KMS-11 (cell line): ENCODE measurements at regions not wholly inside any gene's neighbourhood (a gene's known extent, or its start where the extent isn't known, plus 50 kb on each side); places are given as distances from the start of the nearest gene placed in this dataset.

Source experiments
- H2AFZ ChIP-seq: fragments of 200-600 bp; sonication (generic); 2 replicates; pipeline ENCODE4 v1.6.1; 2016; ENCODE audit warnings: antibody characterized with exemption, mixed run types, low read depth
- H3K27ac ChIP-seq: fragments of 200-600 bp; sonication (generic); 2 replicates; pipeline ENCODE4 v1.6.1; 2016; ENCODE audit warnings: mild to moderate bottlenecking, mixed run types
- H3K27me3 ChIP-seq: fragments of 200-600 bp; sonication (generic); 2 replicates; pipeline ENCODE4 v1.6.1; 2017; ENCODE audit warnings: mild to moderate bottlenecking, low read depth, mixed run types, moderate library complexity; ENCODE audit not compliant: insufficient read depth
- H3K36me3 ChIP-seq: fragments of 200-600 bp; sonication (generic); 2 replicates; pipeline ENCODE4 v1.6.1; 2017; ENCODE audit warnings: mild to moderate bottlenecking, mixed run types; ENCODE audit not compliant: insufficient read depth
- H3K4me1 ChIP-seq: fragments of 200-600 bp; sonication (generic); 2 replicates; pipeline ENCODE4 v1.6.1; 2016; ENCODE audit warnings: mild to moderate bottlenecking, low read depth, mixed run types; ENCODE audit not compliant: poor library complexity, severe bottlenecking
- H3K4me2 ChIP-seq: fragments of 200-600 bp; sonication (generic); 2 replicates; pipeline ENCODE4 v1.7.0; 2016; ENCODE audit warnings: mild to moderate bottlenecking, mixed run types
- H3K4me3 ChIP-seq: fragments of 200-600 bp; sonication (generic); IDR thresholded peaks from 2 replicates; pipeline ENCODE4 v1.6.1; 2017; ENCODE audit warnings: low read depth, low read length, mixed read lengths; ENCODE audit not compliant: insufficient read depth
- H3K79me2 ChIP-seq: fragments of 200-600 bp; sonication (generic); 2 replicates; pipeline ENCODE4 v1.6.1; 2016; ENCODE audit warnings: low read depth, mixed run types; ENCODE audit not compliant: insufficient read depth
- H3K9ac ChIP-seq: fragments of 200-600 bp; sonication (generic); 2 replicates; pipeline ENCODE4 v1.6.1; 2016; ENCODE audit warnings: mild to moderate bottlenecking, mixed run types
- H4K20me1 ChIP-seq: fragments of 200-600 bp; sonication (generic); 2 replicates; pipeline ENCODE4 v1.6.1; 2016; ENCODE audit warnings: mild to moderate bottlenecking, mixed run types; ENCODE audit not compliant: insufficient read depth
- CTCF ChIP-seq: fragments of 200-600 bp; sonication (generic); conservative IDR thresholded peaks from 2 replicates; pipeline ENCODE4 v1.6.1; 2017; ENCODE audit warnings: low read depth, mild to moderate bottlenecking, antibody characterized with exemption, low read length, moderate library complexity, mixed read lengths

GRCh38 chr1:181213056-181213455, 124.6 kb downstream of the IER5 start:
- Histone ChIP-seq H3K9ac (no peak overlapping the region), H3K36me3 (no peaks in the 10 kb centered on the region), H3K27ac (no peak overlapping the region), H3K27me3 (no peaks in the 10 kb centered on the region), H3K4me1 (no peaks in the 10 kb centered on the region), H4K20me1 (no peaks in the 10 kb centered on the region), H2AFZ (no peak overlapping the region), H3K4me2 (no peak overlapping the region), H3K79me2 (no peaks in the 10 kb centered on the region), H3K4me3 (no peak overlapping the region)
- no peak for TF ChIP-seq CTCF

GRCh38 chr1:181216591-181216994, 128.1 kb downstream of the IER5 start:
- Histone ChIP-seq H3K36me3 (no peaks in the 10 kb centered on the region), H3K27ac (no peak overlapping the region)

GRCh38 chr1:181219938-181220337, 131.4 kb downstream of the IER5 start:
- no peak for TF ChIP-seq CTCF
- no peak overlapping the region for H3K27ac ChIP-seq
- H3K36me3 ChIP-seq, result no peaks in the 10 kb centered on the region
- H3K4me3 ChIP-seq, result no peak overlapping the region
- no peaks in the 10 kb centered on the region for H3K4me1 ChIP-seq
- H3K79me2 ChIP-seq, result no peaks in the 10 kb centered on the region
- no peak overlapping the region for H3K9ac ChIP-seq
- no peak overlapping the region for H3K4me2 ChIP-seq
- H2AFZ ChIP-seq, result no peak overlapping the region
- H3K27me3 ChIP-seq, result no peaks in the 10 kb centered on the region
- H4K20me1 ChIP-seq, result no peaks in the 10 kb centered on the region

More at GRCh38 chr1:181216591-181216994, 128.1 kb downstream of the IER5 start:
- H3K9ac ChIP-seq, result no peak overlapping the region
- H3K4me1 ChIP-seq, result no peaks in the 10 kb centered on the region
- no peaks in the 10 kb centered on the region for H3K79me2 ChIP-seq
- no peak for TF ChIP-seq CTCF
- H2AFZ ChIP-seq, result no peak overlapping the region
- H3K27me3 ChIP-seq, result no peaks in the 10 kb centered on the region
- H3K4me2 ChIP-seq, result no peak overlapping the region
- H3K4me3 ChIP-seq, result no peak overlapping the region
- no peaks in the 10 kb centered on the region for H4K20me1 ChIP-seq

- Histone ChIP-seq H3K27ac (no peak overlapping the region), H3K4me1 (no peaks in the 10 kb centered on the region), H3K4me2 (no peak overlapping the region), H4K20me1 (no peaks in the 10 kb centered on the region), H2AFZ (no peak overlapping the region), H3K36me3 (no peaks in the 10 kb centered on the region), H3K4me3 (no peak overlapping the region), H3K9ac (no peak overlapping the region), H3K27me3 (no peaks in the 10 kb centered on the region), H3K79me2 (no peaks in the 10 kb centered on the region)
- no peak for TF ChIP-seq CTCF
These were observed 132.6 kb downstream of the IER5 start for GRCh38 chr1:181221078-181221477.
